Prostate gland (tissue), 2 donors: ENCODE measurements at regions not wholly inside any gene's neighbourhood (a gene's known extent, or its start where the extent isn't known, plus 50 kb on each side); places are given as distances from the start of the nearest gene placed in this dataset.

Source experiments
- DNase-seq: peaks from one replicate; pipeline ENCODE4 v3.0.0-alpha.2; 2019; ENCODE audit warnings: low spot score
- H3K27ac ChIP-seq, 2 donors: fragments of 200-600 bp; sonication (generic); 2 replicates each; pipeline ENCODE4 v1.5.1; 2017 to 2019
- H3K27me3 ChIP-seq: fragments of 200-600 bp; sonication (generic); replicated peaks from 2 replicates; pipeline ENCODE4 v1.5.1; 2019; ENCODE audit not compliant: insufficient read depth
- H3K36me3 ChIP-seq, 2 donors: fragments of 200-600 bp; sonication (generic); 1 replicate in 1 of 2; 2 replicates in 1 of 2; pipeline versions ENCODE4 v1.5.1 to v1.8.1; 2017 to 2019
- H3K4me1 ChIP-seq: fragments of 200-600 bp; sonication (generic); replicated peaks from 2 replicates; pipeline ENCODE4 v1.5.1; 2019
- H3K4me3 ChIP-seq, 2 donors: fragments of 200-600 bp; sonication (generic); 2 replicates each; pipeline ENCODE4 v1.5.1; 2017 to 2019
- H3K9me3 ChIP-seq: fragments of 200-600 bp; sonication (generic); 2 replicates; pipeline ENCODE4 v1.5.1; 2017
- CTCF ChIP-seq, 4 experiments: fragments of 200-600 bp in 2 of 4; fragments of 450-650 bp in 2 of 4; sonication (generic) in 2 of 4; IDR thresholded peaks; 1 replicate in 3 of 4; 2 replicates in 1 of 4; pipeline ENCODE4 v1.5.1; 2016 to 2019; ENCODE audit warnings: antibody characterized with exemption in 4 of 4, mild to moderate bottlenecking in 2 of 4, moderate library complexity in 2 of 4
- POLR2A ChIP-seq: fragments of 450-650 bp; IDR thresholded peaks from one replicate; pipeline ENCODE4 v1.6.1; 2016; ENCODE audit warnings: antibody characterized with exemption, mild to moderate bottlenecking
- POLR2AphosphoS5 ChIP-seq: sonication (generic); formaldehyde crosslinking; IDR thresholded peaks from one replicate; pipeline ENCODE4 v1.6.1; 2017; ENCODE audit warnings: antibody characterized with exemption
- WGBS: methylation state at CpG from one replicate; pipeline ENCODE4 v1.1.5; 2018; 5-methylcytosine and 5-hydroxymethylcytosine counted together
- intact Hi-C: fragments of 100-400 bp; cut with DNase I; formaldehyde crosslinking; loops from one replicate; pipeline ENCODE4 v1.14.2; 2022

- Histone ChIP-seq H3K27ac (no peak overlapping the region), H3K4me3 (no peak overlapping the region), H3K4me1 (no peaks in the 10 kb centered on the region), H3K36me3 (no peaks in the 10 kb centered on the region), H3K27me3 (no peaks in the 10 kb centered on the region), H3K9me3 (no peaks in the 10 kb centered on the region)
- intact Hi-C loops = no loop called here
- 63% methylated on average over 4 of the region's 4 CpGs for WGBS
- DNase-seq = no peak
- TF ChIP-seq POLR2AphosphoS5 (no peak), POLR2A (no peak), CTCF (IDR thresholded peaks at IDR 0.05) (no peak)
Observed at GRCh38 chr16:73289232-73289631, 241.3 kb upstream of the ZFHX3 start.

- Histone ChIP-seq H3K4me1 (no peaks in the 10 kb centered on the region), H3K27ac (no peak overlapping the region), H3K36me3 (no peaks in the 10 kb centered on the region), H3K9me3 (no peaks in the 10 kb centered on the region), H3K4me3 (no peak overlapping the region), H3K27me3 (no peaks in the 10 kb centered on the region)
- no peak for DNase-seq
- 69% methylated on average over 21 of the region's 21 CpGs for WGBS
- intact Hi-C loops = no loop called here
- TF ChIP-seq POLR2A = no peak
- no peak for TF ChIP-seq POLR2AphosphoS5
- no peak for TF ChIP-seq CTCF (IDR thresholded peaks at IDR 0.05)
Observed at GRCh38 chr16:73288520-73288919, 240.6 kb upstream of the ZFHX3 start.

GRCh38 chr16:73287859-73288405 is 240.0 kb upstream of the ZFHX3 start:
- intact Hi-C loops = no loop called here
- no peaks in the 10 kb centered on the region for H3K9me3 ChIP-seq
- 41% methylated on average over 10 of the region's 10 CpGs for whole genome bisulfite sequencing
- no peaks in the 10 kb centered on the region for H3K4me1 ChIP-seq
- no peaks in the 10 kb centered on the region for H3K36me3 ChIP-seq
- H3K27ac ChIP-seq = no peak overlapping the region
- no peaks in the 10 kb centered on the region for H3K27me3 ChIP-seq
- TF ChIP-seq CTCF (IDR thresholded peaks at IDR 0.05) (no peak), POLR2AphosphoS5 (no peak), POLR2A (no peak)
- DNase-seq = no peak
- no peak overlapping the region for H3K4me3 ChIP-seq

- Histone ChIP-seq H3K9me3 (no peaks in the 10 kb centered on the region), H3K36me3 (no peaks in the 10 kb centered on the region), H3K27ac (no peak overlapping the region), H3K27me3 (no peaks in the 10 kb centered on the region), H3K4me3 (no peak overlapping the region), H3K4me1 (no peaks in the 10 kb centered on the region)
- TF ChIP-seq CTCF (IDR thresholded peaks at IDR 0.05) (no peak), POLR2AphosphoS5 (no peak), POLR2A (no peak)
- no peak for DNase-seq
- intact Hi-C loops = no loop called here
- WGBS = 87% methylated on average over 14 of the region's 14 CpGs
Observed at GRCh38 chr16:73286346-73287267, 238.7 kb upstream of the ZFHX3 start.
